WTC11 (cell line): ENCODE measurements at regions not wholly inside any gene's neighbourhood (a gene's known extent, or its start where the extent isn't known, plus 50 kb on each side); places are given as distances from the start of the nearest gene placed in this dataset.

Experiments used
- ATAC-seq: fragments of 200-7000 bp; cut with Tn5 transposase; 2 replicates; pipeline ENCODE4 v1.10.0; 2021; ENCODE audit warnings: mild to moderate bottlenecking, moderate library complexity
- CTCF ChIA-PET: fragments of 300-600 bp; sonication (Branson Sonifier 250); formaldehyde crosslinking; loops from one replicate; lab custom pipeline; 2021; ENCODE audit warnings: antibody characterized with exemption; lab: Charles Lee
- POLR2A ChIA-PET: fragments of 350-600 bp; sonication (Branson Sonifier 250); formaldehyde crosslinking; loops from one replicate; lab custom pipeline; 2021; ENCODE audit warnings: antibody characterized with exemption; lab: Charles Lee
- DNase-seq: peaks from one replicate; pipeline ENCODE4 v3.0.0; 2021; ENCODE audit warnings: low spot score
- H3K27ac Mint-ChIP-seq: 2 replicates; pipeline ENCODE4 v1.8.0; 2021; ENCODE audit warnings: mixed read lengths
- H3K27me3 Mint-ChIP-seq: 2 replicates; pipeline ENCODE4 v1.8.0; 2021; ENCODE audit warnings: low read depth, mild to moderate bottlenecking, moderate library complexity, mixed read lengths
- H3K36me3 Mint-ChIP-seq: 2 replicates; pipeline ENCODE4 v1.8.0; 2021; ENCODE audit warnings: mixed read lengths
- H3K4me1 Mint-ChIP-seq: 2 replicates; pipeline ENCODE4 v1.8.0; 2022; ENCODE audit warnings: mixed read lengths
- H3K4me3 Mint-ChIP-seq: 2 replicates; pipeline ENCODE4 v1.8.0; 2021; ENCODE audit warnings: mild to moderate bottlenecking, moderate library complexity, mixed read lengths
- H3K9me3 Mint-ChIP-seq: 2 replicates; pipeline ENCODE4 v1.8.0; 2021; ENCODE audit warnings: mixed read lengths
- AR ChIP-seq: fragments of 250-450 bp; sonication (Bioruptor Pico); IDR thresholded peaks from 2 replicates; pipeline ENCODE4 v1.9.0; 2021; ENCODE audit warnings: mild to moderate bottlenecking
- ATF1 ChIP-seq: sonication (generic); formaldehyde crosslinking; IDR thresholded peaks from 2 replicates; pipeline ENCODE4 v1.8.1; 2023; ENCODE audit warnings: mild to moderate bottlenecking, moderate library complexity, missing genetic modification reagents
- CREB1 ChIP-seq: sonication (generic); formaldehyde crosslinking; IDR thresholded peaks from 2 replicates; pipeline ENCODE4 v1.8.0; 2023; ENCODE audit warnings: mild to moderate bottlenecking, missing genetic modification reagents
- CREM ChIP-seq: sonication (generic); formaldehyde crosslinking; IDR thresholded peaks from 2 replicates; pipeline ENCODE4 v1.8.1; 2022; ENCODE audit warnings: mild to moderate bottlenecking, missing genetic modification reagents, moderate library complexity
- E2F4 ChIP-seq: sonication (generic); formaldehyde crosslinking; IDR thresholded peaks from 2 replicates; pipeline ENCODE4 v1.8.1; 2022; ENCODE audit warnings: low read depth, mild to moderate bottlenecking, moderate library complexity, missing genetic modification reagents, borderline replicate concordance
- ESRRA ChIP-seq: sonication (generic); formaldehyde crosslinking; IDR thresholded peaks from 2 replicates; pipeline ENCODE4 v1.8.1; 2022; ENCODE audit warnings: mild to moderate bottlenecking, missing genetic modification reagents, borderline replicate concordance
- FOXJ3 ChIP-seq: sonication (generic); formaldehyde crosslinking; IDR thresholded peaks from 2 replicates; pipeline ENCODE4 v1.9.0; 2021; ENCODE audit warnings: missing genetic modification reagents, mild to moderate bottlenecking, borderline replicate concordance
- FOXP1 ChIP-seq: sonication (generic); formaldehyde crosslinking; IDR thresholded peaks from 2 replicates; pipeline ENCODE4 v1.8.0; 2022; ENCODE audit warnings: missing genetic modification reagents, mild to moderate bottlenecking, moderate library complexity, borderline replicate concordance
- GRHL2 ChIP-seq: fragments of 250-450 bp; sonication (Bioruptor Pico); IDR thresholded peaks from 2 replicates; pipeline ENCODE4 v1.8.0; 2022; ENCODE audit warnings: mild to moderate bottlenecking, moderate library complexity; ENCODE audit not compliant: insufficient replicate concordance, severe bottlenecking
- GTF2I ChIP-seq: fragments of 250-450 bp; sonication (Bioruptor Pico); conservative IDR thresholded peaks from 2 replicates; pipeline ENCODE4 v1.4.0; 2021; ENCODE audit warnings: mild to moderate bottlenecking
- HMGXB4 ChIP-seq: sonication (generic); formaldehyde crosslinking; IDR thresholded peaks from 2 replicates; pipeline ENCODE4 v1.8.1; 2023; ENCODE audit warnings: mild to moderate bottlenecking, moderate library complexity, missing genetic modification reagents
- IRF1 ChIP-seq: sonication (generic); formaldehyde crosslinking; IDR thresholded peaks from 2 replicates; pipeline ENCODE4 v1.8.0; 2023; ENCODE audit warnings: missing genetic modification reagents
- IRF2 ChIP-seq: sonication (generic); formaldehyde crosslinking; IDR thresholded peaks from 2 replicates; pipeline ENCODE4 v1.8.0; 2022; ENCODE audit warnings: low read depth, missing genetic modification reagents, borderline replicate concordance
- MLX ChIP-seq: sonication (generic); formaldehyde crosslinking; IDR thresholded peaks from 2 replicates; pipeline ENCODE4 v1.8.1; 2023; ENCODE audit warnings: mild to moderate bottlenecking, missing genetic modification reagents, moderate library complexity
- OVOL2 ChIP-seq: fragments of 250-450 bp; sonication (Bioruptor Pico); IDR thresholded peaks from 2 replicates; pipeline ENCODE4 v1.9.0; 2021; ENCODE audit warnings: mild to moderate bottlenecking, borderline replicate concordance
- PRRX2 ChIP-seq: fragments of 250-450 bp; sonication (Bioruptor Pico); IDR thresholded peaks from 2 replicates; pipeline ENCODE4 v1.8.0; 2021; ENCODE audit warnings: mild to moderate bottlenecking
- SMAD4 ChIP-seq: sonication (generic); formaldehyde crosslinking; IDR thresholded peaks from 2 replicates; pipeline ENCODE4 v1.8.0; 2022; ENCODE audit warnings: mild to moderate bottlenecking, missing genetic modification reagents
- STAT6 ChIP-seq: sonication (generic); formaldehyde crosslinking; conservative IDR thresholded peaks from 2 replicates; pipeline ENCODE4 v1.8.1; 2023; ENCODE audit warnings: mild to moderate bottlenecking, low read depth, missing genetic modification reagents, moderate library complexity
- USF1 ChIP-seq: sonication (generic); formaldehyde crosslinking; IDR thresholded peaks from 2 replicates; pipeline ENCODE4 v1.8.0; 2022; ENCODE audit warnings: mild to moderate bottlenecking, missing genetic modification reagents
- ZNF423 ChIP-seq: fragments of 250-450 bp; sonication (Bioruptor Pico); IDR thresholded peaks from 2 replicates; pipeline ENCODE4 v2.1.2; 2022; ENCODE audit warnings: mild to moderate bottlenecking, moderate library complexity
- ZNF671 ChIP-seq: fragments of 250-450 bp; sonication (Bioruptor Pico); IDR thresholded peaks from 2 replicates; pipeline ENCODE4 v1.8.0; 2021; ENCODE audit warnings: mild to moderate bottlenecking

GRCh38 chr11:69939551-69940245 lies 120.5 kb upstream of the FGF3 start (continued):
- no peak for TF ChIP-seq USF1

- POLR2A ChIA-PET: interaction anchor here (0.8 kb wide), 1 partner anchor 139 kb away, joined by 3 read pairs; no protein-coding TSS in a partner anchor
- DNase-seq (peak; percentile 7), ATAC-seq (no peak)
- Mint-ChIP-seq H3K27ac (no peak overlapping the region), H3K27me3 (peaks cover 3% of the 10 kb centered on the region; the same call in 1 of the 2 replicates), H3K4me3 (no peak overlapping the region), H3K9me3 (peaks cover 5% of the 10 kb centered on the region), H3K4me1 (peaks cover 6% of the 10 kb centered on the region), H3K36me3 (no peaks in the 10 kb centered on the region)
- CTCF ChIA-PET: interaction anchor here (0.7 to 2.0 kb wide), 5 partner anchors 8 to 198 kb away, joined by 3 to 10 read pairs (median 6); no protein-coding TSS in a partner anchor
- TF ChIP-seq FOXJ3: no peak
These were observed 121.0 kb upstream of the FGF3 start for GRCh38 chr11:69940246-69940610.

GRCh38 chr11:69941546-69942332 lies 122.5 kb upstream of the FGF3 start:
- H3K9me3 Mint-ChIP-seq: peaks cover under 1% of the 10 kb centered on the region
- POLR2A ChIA-PET: no interaction called here
- ATAC-seq (no peak), DNase-seq (peak; percentile 18)
- H3K4me3 Mint-ChIP-seq: no peak overlapping the region
- no peaks in the 10 kb centered on the region; the same call in 1 of the 2 replicates for H3K27me3 Mint-ChIP-seq
- H3K4me1 Mint-ChIP-seq: peaks cover 3% of the 10 kb centered on the region; the same call in 1 of the 2 replicates
- H3K27ac Mint-ChIP-seq: no peak overlapping the region
- H3K36me3 Mint-ChIP-seq: no peaks in the 10 kb centered on the region
- CTCF ChIA-PET: interaction anchor here (0.5 to 1.8 kb wide), 5 partner anchors 23 to 250 kb away, joined by 3 to 12 read pairs (median 3); no protein-coding TSS in a partner anchor
- TF ChIP-seq STAT6 (CRISPR knock-in tag): no peak
- TF ChIP-seq GTF2I: no peak
- TF ChIP-seq IRF1 (CRISPR knock-in tag): no peak
- no peak for TF ChIP-seq CREM (CRISPR knock-in tag)
- TF ChIP-seq ZNF423 (CRISPR knock-in tag): no peak
- no peak for TF ChIP-seq FOXP1 (CRISPR knock-in tag)
- no peak for TF ChIP-seq IRF2
- TF ChIP-seq MLX (CRISPR knock-in tag): no peak
- TF ChIP-seq HMGXB4 (CRISPR knock-in tag): no peak
- TF ChIP-seq ESRRA (CRISPR knock-in tag): no peak
- TF ChIP-seq OVOL2: no peak
- no peak for TF ChIP-seq E2F4 (CRISPR knock-in tag)
- no peak for TF ChIP-seq SMAD4 (CRISPR knock-in tag)
- TF ChIP-seq GRHL2 (CRISPR knock-in tag): no peak
- no peak for TF ChIP-seq PRRX2 (CRISPR knock-in tag)
- TF ChIP-seq ZNF671: no peak
- TF ChIP-seq ATF1 (CRISPR knock-in tag): no peak
- no peak for TF ChIP-seq CREB1 (CRISPR knock-in tag)
- no peak for TF ChIP-seq AR
